Umbilical cord (tissue), 1 donor: ENCODE measurements at regions not wholly inside any gene's neighbourhood (a gene's known extent, or its start where the extent isn't known, plus 50 kb on each side); places are given as distances from the start of the nearest gene placed in this dataset.

ENCODE experiments used
- DNase-seq: peaks from one replicate; pipeline ENCODE4 v3.0.0-alpha.2; 2015; ENCODE audit warnings: low spot score

GRCh38 chr2:19846567-19846966, 55.2 kb downstream of the TTC32 start:
- DNase-seq, result no peak

GRCh38 chr2:19846030-19846429, 55.8 kb downstream of the TTC32 start:
- DNase-seq, result no peak

GRCh38 chr2:19845323-19845920, 56.4 kb downstream of the TTC32 start:
- DNase-seq, result no peak

GRCh38 chr2:19844750-19845149, 57.0 kb downstream of the TTC32 start:
- no peak for DNase-seq

GRCh38 chr2:19843992-19844515, 57.7 kb downstream of the TTC32 start:
- no peak for DNase-seq

GRCh38 chr2:19841918-19842693, 59.7 kb downstream of the TTC32 start:
- no peak for DNase-seq

- no peak for DNase-seq
These were observed 62.3 kb downstream of the TTC32 start for GRCh38 chr2:19839438-19839837.

- no peak for DNase-seq
These were observed 63.2 kb downstream of the TTC32 start for GRCh38 chr2:19838616-19839015.

- DNase-seq, result no peak
These were observed 64.5 kb downstream of the TTC32 start for GRCh38 chr2:19837235-19837766.

GRCh38 chr2:19835781-19836281, 66.0 kb downstream of the TTC32 start:
- no peak for DNase-seq

GRCh38 chr2:19833978-19834377, 67.8 kb downstream of the TTC32 start:
- no peak for DNase-seq

GRCh38 chr2:19829672-19830071, 72.1 kb downstream of the TTC32 start:
- DNase-seq, result no peak

- DNase-seq, result no peak
These were observed 74.9 kb downstream of the TTC32 start for GRCh38 chr2:19826874-19827273.

- no peak for DNase-seq
These were observed 78.3 kb downstream of the TTC32 start for GRCh38 chr2:19823507-19823906.

- DNase-seq, result no peak
These were observed 82.4 kb downstream of the TTC32 start for GRCh38 chr2:19819097-19820065.

- no peak for DNase-seq
These were observed 83.2 kb downstream of the TTC32 start for GRCh38 chr2:19818543-19818942.

GRCh38 chr2:19818039-19818438, 83.7 kb downstream of the TTC32 start:
- no peak for DNase-seq

- no peak for DNase-seq
These were observed 86.0 kb downstream of the TTC32 start for GRCh38 chr2:19815746-19816145.

GRCh38 chr2:19812166-19812565, 89.6 kb downstream of the TTC32 start:
- peak; percentile 19 for DNase-seq

GRCh38 chr2:19811186-19811585, 90.6 kb downstream of the TTC32 start:
- no peak for DNase-seq

- no peak for DNase-seq
These were observed 91.1 kb downstream of the TTC32 start for GRCh38 chr2:19810637-19811036.

- no peak for DNase-seq
These were observed 91.6 kb downstream of the TTC32 start for GRCh38 chr2:19810148-19810547.
